Stimulated activated CD4-positive, alpha-beta T cell treated with anti-CD3 and anti-CD28 coated beads, Interleukin-15, amount 100 ng/mL, for 1 hour (primary cell): ENCODE measurements at regions not wholly inside any gene's neighbourhood (a gene's known extent, or its start where the extent isn't known, plus 50 kb on each side); places are given as distances from the start of the nearest gene placed in this dataset.

Source experiments
- DNase-seq, 2 donors: peaks; one replicate each; pipeline ENCODE4 v3.0.0-alpha.2; 2020; ENCODE audit warnings: low read depth in 1 of 2, low spot score in 1 of 2

DNA sequence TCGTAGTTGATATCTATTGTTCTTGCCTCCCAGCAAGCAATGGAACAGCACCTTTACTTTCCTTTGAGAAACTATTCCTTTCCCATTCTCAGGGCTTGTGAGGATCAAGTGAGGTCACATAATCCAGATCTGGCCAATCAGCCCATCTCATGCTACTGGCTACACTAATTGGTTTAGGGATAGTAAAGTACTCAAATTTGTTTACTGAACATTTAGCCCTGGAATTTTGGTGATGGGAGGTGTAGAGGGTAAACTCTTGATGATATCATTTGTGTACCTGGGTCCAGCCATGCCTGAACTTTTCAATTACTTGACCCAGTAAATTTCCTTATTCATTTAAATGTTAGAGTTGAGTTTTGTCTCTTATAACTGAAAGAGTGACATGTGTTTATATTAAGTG lies 195.8 kb upstream of the TNP1 start:
- no peak for DNase-seq

DNA sequence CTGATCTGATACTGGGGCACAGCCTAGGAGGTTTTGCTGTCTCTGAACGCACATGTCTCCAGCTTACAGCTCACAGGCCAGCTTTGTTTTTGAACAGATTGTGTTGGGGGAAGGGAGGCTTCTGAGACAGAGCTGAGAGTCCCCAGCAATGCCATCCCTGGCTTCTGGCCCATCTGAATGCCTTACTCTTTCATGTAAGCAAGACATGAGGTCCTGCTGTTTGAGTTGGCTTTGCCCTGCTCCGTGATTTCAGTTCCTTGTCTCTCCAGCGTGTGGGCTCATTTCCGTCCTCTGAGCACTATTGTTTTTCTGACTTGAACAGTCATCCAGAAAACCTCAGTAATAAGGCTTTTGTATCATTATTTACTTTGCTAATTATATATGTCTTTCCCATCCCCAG lies 194.9 kb upstream of the TNP1 start:
- no peak for DNase-seq

DNA sequence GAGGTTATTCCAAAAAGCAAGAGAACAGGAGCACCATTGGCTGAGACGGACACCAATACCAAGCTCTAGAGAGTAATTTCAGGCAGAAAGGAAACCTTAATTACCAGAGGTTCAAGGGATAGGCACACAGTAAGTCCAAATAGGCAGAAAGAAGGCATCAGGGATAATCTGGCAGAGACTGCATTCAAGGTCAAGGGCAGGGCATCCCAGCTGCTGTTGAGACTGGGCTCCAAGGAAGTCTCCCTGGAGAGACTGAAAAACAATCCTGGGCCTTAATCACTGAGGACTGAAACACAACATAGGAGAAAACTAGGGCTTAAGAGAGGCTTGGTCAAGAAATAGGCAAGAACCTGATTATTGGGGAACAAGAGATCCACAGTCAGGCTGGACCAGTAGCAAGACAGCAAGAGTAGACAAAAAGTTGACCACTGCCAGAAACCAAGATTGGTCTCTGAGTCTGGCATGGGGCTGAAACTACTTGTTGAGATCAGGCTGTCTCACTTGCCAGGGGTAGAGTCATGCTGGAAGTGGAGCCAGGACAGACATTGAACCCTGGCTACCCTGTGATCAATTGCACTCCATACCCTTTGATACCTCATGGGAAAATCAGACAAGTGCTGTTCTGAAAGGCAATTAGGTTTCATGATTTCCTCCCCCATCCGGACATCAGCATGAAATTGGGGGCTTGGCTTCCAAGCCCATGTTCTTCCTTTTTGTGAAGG lies 193.2 kb upstream of the TNP1 start:
- DNase-seq = no peak

DNA sequence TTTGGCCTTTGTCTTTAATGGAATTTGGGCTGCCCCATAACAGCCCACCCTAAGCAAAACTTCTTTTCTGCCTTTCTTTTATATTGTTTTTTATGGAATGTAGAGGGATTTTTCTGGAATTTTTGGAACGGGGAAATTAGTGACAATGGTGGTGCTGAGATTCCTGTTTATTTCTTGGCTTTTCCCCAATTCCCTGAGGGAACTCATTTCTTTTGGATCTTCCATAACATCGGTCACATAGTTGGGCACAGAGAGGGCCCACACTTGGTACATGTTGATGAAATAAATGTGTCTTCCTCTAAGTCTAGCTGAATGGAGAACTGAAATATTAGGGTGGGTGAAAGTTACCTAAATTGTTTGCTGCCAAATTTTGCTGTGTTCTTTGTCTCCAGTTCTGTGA lies 191.6 kb upstream of the TNP1 start:
- DNase-seq = no peak

DNA sequence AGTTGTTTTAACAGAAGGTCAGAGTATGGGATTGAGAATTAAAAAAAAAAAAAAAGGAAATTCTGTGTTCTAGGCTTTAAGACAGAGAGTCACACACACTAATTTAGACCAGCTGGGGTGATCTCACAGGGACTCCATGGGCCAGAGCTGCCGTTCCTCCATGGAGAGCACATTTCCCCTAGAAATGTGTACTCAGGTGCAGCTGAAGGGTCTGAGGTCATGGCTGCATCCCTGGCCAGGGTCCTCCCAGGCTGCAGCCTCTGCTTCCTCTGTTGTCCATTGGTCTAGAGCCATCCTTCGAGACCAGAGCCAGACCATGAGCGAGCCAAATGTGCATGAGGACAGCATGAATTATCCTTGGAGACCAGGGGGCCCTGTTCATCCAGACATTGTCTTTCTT lies 190.1 kb upstream of the TNP1 start:
- no peak for DNase-seq

DNA sequence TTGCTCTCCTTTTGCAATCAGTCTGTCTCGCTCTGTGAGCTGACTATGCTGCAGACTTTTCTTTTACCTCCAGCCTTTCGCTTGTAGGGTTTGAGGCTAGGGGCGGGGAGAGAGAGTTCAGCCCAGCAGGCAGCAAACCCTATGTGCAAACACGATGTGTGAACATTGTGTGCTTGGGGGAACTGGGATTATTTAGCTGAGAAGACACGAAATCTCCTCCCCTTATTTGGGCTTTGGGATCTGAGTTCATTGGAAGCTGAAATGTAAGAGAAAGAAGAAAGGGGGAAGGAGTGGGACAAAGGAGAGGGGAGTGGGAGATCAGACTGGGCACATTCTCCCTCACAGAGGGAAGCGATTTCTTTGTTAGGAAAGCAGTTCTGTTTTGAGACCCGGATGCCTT lies 189.6 kb upstream of the TNP1 start:
- DNase-seq = no peak

DNA sequence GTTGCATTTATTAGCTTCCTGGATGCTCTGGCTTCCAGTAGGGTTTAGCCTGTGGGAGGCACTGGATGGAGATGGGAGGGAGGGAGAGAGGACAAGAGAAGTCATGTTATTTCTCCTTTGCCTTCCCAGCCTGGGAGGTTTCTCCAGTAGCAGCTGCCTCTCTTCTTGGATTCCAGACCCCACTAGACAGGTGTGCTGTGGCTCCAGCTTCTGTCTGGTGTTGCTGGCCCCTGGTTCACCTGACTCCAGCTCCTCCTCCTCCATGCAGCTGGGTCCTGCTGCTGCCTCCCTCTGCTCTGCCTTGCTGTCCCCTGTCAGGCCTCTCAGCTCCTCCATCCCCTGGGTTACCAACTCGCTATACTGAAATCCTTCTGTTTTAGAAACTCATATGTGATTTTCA lies 188.9 kb upstream of the TNP1 start:
- no peak for DNase-seq

DNA sequence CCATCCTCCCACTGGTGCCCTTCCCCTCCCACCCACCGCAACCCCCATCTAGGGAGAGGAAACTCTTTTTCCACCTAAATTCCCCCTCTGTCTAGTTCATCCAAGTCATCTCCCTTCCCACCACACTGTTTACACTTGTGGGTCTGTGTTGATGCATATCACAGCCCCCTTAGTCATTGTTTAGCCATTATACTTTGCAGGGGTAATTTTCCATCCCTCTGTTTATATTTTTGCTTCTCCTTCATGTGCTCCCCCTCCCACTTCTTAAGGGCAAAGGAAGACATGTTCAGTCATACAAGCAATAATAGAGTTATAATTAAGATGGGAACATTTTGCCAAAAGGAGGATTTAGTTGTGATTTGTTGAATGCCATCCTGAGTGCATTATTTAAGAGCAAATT lies 187.8 kb upstream of the TNP1 start:
- DNase-seq = no peak

DNA sequence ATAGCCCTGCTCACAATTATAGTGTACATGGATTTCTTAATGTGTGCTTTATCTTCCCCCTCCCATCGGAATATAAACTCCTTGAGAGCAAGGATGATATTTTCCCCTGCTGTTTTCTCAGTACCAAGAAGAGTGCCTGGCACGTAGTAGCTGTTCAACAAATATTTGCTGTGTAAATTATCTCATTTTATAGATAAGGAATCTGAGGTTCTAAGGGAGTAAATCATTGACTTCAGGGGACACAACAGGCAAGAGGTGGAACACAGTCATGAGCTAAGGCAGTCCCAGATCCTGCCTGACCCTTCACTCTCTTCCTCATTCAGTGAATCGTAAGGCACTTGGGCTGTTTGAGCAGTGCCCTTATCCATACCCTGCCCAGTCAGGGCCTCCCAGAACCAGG lies 187.3 kb upstream of the TNP1 start:
- DNase-seq = no peak

DNA sequence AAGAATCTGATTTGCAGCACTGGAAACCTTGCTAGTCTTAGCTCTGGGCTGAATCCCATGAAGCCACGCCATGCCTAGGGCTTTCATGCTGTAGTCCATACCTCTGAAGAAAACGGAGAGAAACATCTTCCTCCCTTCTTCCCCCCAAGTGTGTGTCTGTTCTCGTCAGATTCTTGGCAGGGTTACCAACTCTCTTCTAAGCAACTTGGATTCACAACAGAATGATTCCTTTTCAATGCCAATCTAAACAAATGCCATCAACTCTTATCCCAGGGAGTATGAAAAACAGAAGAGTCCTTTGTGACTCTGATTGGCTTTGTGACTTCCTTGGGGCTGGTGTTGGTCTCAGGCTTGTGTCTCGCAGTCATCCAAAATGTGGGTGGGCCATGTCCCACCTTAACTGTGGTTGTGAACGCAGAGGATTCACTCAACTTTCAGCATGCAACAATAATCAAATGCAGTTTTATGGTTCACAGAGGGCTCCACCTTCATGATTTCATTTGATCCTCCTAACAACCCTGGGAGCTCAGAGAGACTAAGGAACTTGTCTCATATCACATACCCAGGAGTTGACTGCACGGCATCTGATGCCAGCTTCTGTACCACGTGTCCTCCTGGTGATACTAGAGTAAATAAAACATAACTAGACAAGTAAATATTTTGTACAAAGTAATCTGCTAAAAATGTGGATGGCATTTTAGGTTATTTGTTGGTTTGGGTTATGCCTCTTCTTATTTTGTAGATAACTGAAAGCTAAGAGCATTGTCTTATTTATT lies 186.0 kb upstream of the TNP1 start:
- DNase-seq = no peak

DNA sequence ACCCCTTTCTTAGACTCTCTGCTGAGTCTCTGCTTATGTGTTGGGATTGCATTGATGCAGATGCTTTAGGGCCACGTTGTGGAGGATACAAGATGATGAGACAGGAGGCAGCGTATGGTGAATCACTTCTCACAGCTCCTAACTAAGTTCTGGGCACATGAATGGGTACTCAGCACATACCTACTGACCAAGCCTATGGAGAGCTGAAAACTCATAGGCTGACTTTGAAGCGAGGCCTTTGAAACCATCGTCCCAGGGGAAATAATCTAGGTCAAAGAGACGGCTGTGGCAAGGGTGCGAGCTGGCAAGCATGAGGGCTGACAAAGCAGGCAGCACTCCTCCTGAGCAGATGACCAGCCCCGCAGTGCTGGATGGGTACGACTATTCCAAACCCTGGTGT lies 180.2 kb upstream of the TNP1 start:
- no peak for DNase-seq

DNA sequence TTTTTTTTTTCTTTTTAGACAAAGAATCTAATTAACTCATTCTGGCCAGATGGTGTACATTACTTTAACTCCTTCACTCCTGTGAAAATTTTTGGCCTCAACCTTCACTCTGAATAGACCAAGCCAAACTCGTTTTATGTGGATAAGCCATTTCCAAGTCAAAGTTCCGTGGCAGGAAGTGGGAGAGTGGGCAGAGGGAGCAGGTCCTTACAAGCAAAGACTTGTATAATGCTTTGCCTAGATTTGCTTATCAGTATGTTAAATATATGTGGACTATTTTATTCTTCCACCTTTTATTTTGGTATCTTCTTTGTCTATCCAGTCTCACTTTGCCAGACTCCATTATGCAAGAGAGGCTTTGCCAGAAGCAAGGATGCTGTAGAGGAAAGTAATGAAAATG lies 178.1 kb upstream of the TNP1 start:
- DNase-seq = no peak

DNA sequence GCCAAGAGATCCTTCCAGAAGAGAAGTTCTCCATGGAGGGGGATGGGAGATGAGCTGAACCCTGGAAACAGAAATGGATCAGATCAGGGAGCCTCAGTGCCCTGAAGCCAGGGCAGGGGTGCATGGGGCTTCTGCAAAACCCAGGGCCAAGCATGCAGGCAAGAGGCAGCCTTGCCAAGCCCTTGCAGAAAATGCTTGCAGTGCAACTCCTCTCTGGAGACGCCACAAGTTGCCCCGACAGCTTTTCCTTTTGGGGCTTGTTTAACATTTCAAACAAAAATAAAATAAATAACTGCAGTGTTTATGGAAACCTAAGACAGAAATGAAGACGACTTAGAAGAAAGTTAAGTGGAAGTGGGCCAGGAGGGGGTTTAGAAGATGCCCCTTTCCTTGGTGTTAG lies 177.5 kb upstream of the TNP1 start:
- no peak for DNase-seq

DNA sequence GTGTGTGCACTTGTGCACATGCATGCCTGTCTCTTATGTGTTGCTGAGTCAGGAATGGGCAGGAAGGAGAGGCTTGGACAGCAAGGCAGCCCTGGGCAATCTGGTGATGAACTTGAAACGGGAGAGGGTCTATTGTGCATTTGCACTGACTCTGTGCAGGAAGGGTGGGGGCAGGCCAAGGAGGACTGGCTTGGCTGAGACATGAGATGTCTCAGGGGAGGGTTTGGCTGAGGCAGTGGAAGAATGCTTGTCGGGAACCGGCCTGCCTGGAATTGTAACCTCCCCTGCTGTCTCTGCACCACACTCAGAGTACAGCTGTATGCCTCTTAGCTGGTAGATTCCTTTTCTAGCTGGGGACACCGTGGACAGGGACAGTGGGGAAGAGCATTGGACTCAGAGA lies 176.1 kb upstream of the TNP1 start:
- DNase-seq = no peak

DNA sequence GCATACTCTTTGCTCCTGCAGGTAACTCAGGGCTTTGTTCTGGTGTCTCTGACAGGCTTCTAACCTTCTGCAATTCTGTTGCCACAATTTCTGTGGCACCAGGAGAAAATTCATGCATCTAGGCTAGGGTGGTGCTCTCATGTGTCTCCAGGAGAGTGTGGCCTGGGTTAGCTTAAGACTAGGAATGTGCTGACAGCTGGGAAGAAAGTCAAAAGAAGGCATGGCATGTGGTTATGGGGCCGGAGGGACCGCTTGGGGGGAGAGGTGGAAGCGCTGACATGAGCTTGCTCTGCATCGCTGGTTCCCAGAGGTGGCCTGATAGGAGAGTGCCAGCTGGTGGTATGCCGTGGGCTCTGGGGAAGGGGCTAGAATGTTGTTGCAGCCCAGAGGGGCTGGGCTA lies 173.3 kb upstream of the TNP1 start:
- DNase-seq = no peak

DNA sequence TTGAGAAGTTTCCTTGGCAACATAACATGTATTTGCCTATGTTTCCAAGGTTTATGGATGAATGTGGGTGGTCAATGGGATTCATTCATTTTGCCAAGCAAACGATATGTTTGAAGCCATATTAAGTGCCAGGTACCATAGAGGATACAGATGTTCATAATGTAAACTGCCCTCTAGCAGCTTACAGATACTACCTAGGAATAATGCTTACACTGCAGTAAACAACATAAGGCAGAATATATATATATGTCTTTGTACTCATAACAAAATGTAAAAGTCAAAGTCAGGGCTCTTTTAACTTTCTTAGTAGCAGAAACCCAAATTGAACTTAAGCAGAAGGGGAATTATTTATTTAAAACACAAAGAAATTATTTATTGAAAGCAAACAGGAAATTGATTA lies 171.6 kb upstream of the TNP1 start:
- DNase-seq = no peak

DNA sequence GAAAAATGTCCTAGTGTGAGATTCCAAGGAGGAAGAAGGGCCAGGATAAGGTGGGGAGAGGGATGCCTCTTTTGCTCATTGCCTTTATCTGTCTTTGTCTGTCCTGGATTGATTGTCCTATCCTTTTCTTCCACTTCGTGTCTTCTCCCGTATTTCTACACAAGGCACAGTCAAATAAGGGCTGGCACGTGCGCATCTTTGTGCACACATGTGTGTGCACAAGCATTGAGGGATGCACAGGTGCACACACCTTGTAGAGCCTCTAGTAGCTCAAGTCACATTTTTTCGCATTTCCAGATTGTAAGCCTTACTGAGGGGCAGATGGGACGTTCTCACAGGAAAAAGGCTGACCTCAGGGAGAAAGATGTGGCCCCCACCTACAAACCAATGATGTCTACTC lies 170.2 kb upstream of the TNP1 start:
- no peak for DNase-seq

DNA sequence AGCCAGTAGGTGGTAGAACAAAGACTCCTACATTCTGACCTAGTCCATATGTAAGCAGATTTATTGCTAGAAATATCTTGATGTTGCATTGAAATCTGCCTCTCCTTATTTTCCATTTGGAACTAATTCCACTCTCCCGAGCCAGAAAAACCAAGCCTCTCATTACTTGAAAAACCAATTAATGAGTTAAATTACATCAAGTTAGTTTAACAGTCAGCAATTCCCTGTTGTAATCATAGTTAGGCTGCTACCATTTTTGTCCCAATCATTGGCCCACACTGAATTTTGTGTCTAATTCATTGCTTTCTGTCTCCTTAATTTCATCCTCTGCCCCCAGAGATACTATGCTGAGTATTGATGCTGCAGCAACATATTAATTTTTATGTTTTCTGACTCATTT lies 168.3 kb upstream of the TNP1 start:
- DNase-seq = no peak

DNA sequence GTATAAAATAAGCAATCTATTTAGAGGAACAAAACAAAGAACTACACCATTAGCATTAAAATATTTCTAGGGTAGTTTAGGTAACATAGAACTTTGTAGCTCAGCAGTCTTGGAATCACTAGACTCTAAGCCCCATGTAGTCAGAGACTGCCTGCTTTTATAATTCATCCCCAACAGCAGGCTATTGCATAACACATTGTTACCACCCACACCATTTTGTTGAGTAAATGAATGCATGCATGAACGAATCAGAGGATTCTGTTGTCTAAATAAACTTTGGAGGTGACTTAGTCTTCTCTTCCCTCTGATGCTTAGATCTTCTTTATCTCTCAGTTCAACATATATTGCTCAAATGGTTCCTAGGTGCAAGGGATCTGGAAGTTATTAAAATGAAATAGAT lies 167.6 kb upstream of the TNP1 start:
- DNase-seq = no peak

DNA sequence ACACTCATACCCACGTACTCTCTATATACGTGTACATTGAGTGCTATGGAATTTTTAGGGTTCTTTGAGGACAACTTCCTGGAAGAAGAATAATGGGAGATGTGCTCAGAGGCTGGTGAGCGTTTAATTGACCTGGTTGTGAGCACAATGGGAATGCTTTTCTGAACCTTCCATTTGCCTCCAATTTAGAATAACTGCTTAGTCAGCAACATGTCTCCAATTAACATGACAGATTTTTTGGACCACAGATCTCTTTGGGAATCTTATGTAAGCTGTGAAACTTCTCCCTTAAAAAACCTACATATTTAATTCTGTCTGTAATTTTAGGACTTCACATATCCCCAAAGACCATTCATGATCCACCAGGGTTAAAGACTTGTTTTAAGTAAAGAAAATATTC lies 166.7 kb upstream of the TNP1 start:
- no peak for DNase-seq

DNA sequence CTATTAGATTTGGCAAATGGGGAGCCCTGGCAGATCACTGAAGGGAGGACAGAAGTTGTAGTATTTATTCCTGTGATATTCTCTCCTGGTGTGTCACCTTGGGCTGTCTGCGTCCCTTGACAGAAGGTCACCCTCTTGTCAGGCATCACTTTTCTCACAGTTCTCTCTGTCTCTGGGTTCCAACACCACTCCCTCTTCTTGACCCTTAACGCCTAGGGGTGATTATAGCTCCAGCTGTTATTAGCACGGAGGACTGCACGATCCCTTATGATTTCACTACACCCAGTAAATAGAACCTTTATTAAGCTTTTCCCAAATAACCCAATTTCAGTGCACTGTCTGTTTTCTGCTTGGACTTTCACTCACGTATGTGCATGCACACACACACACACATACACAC lies 166.3 kb upstream of the TNP1 start:
- no peak for DNase-seq

DNA sequence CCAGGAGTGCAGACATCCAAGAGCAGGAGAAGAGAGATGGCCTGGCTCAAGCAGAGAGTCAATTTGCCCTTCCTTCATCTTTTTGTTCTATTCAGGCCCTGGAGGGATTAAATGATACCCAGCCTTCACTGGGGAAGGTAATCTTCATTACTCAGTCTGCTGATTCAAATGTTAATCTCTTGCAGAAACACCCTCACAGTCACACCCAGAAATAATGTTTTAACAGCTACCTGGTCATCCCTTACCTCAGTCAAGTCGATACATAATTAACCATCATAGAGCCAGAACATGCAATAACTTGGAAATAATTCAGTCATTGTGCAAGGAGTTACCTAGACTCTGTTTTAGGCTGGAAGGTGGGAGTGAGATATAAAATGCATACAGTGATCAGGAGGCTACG lies 163.7 kb upstream of the TNP1 start:
- no peak for DNase-seq
